Large intestine (tissue), 3 donors: ENCODE measurements at regions not wholly inside any gene's neighbourhood (a gene's known extent, or its start where the extent isn't known, plus 50 kb on each side); places are given as distances from the start of the nearest gene placed in this dataset.

Experiments used
- DNase-seq, 2 donors: peaks; one replicate each; pipeline versions ENCODE4 v3.0.0 to v3.0.0-alpha.2; 2013
- H3K27ac ChIP-seq: one replicate; pipeline ENCODE4 v1.5.1; 2013; ENCODE audit warnings: low read length
- H3K27me3 ChIP-seq: 2 replicates; pipeline ENCODE4 v1.6.1; 2013; ENCODE audit warnings: low read length; ENCODE audit not compliant: control insufficient read depth, insufficient read depth
- H3K36me3 ChIP-seq: 2 replicates; pipeline ENCODE4 v1.6.1; 2013; ENCODE audit warnings: low read length; ENCODE audit not compliant: control insufficient read depth, insufficient read depth
- H3K4me1 ChIP-seq: one replicate; pipeline ENCODE4 v1.6.1; 2013; ENCODE audit warnings: low read length; ENCODE audit not compliant: control insufficient read depth, insufficient read depth
- H3K4me3 ChIP-seq: one replicate; pipeline ENCODE4 v1.5.1; 2013; ENCODE audit warnings: low read length
- H3K9me3 ChIP-seq: one replicate; pipeline ENCODE4 v1.6.1; 2013; ENCODE audit warnings: mild to moderate bottlenecking, low read depth, low read length, moderate library complexity; ENCODE audit not compliant: control insufficient read depth
- WGBS: methylation state at CpG from one replicate; pipeline ENCODE4 v1.1.5; 2013; ENCODE audit warnings: low lambda C conversion rate; ENCODE audit not compliant: insufficient coverage; 5-methylcytosine and 5-hydroxymethylcytosine counted together

DNA sequence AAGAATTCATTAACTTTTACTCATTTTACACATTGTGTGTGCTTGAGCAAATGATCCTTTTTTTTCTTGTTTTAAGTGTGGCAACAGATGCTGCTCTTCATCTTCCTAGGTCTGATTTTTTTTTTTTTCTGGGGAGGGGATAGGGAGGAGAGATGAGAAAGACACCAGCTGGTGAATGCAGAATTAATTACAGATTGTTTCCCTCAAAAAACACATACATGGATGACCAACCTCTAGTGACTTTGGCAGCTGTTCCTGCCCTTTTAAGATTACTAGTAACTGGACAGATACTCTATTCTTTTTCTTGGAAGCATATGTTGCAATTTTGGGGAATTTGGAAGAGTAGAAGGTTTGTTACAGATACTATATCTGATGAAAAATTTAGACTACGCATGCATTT is 103.6 kb upstream of the MYO16 start:
- DNase-seq, result no peak
- H3K4me1 ChIP-seq, result no peaks in the 10 kb centered on the region
- no peak overlapping the region for H3K27ac ChIP-seq
- no peak overlapping the region for H3K4me3 ChIP-seq
- 94% methylated on average over 1 of the region's 1 CpG for WGBS
- H3K27me3 ChIP-seq, result no peaks in the 10 kb centered on the region
- no peaks in the 10 kb centered on the region for H3K9me3 ChIP-seq
- H3K36me3 ChIP-seq, result no peaks in the 10 kb centered on the region

DNA sequence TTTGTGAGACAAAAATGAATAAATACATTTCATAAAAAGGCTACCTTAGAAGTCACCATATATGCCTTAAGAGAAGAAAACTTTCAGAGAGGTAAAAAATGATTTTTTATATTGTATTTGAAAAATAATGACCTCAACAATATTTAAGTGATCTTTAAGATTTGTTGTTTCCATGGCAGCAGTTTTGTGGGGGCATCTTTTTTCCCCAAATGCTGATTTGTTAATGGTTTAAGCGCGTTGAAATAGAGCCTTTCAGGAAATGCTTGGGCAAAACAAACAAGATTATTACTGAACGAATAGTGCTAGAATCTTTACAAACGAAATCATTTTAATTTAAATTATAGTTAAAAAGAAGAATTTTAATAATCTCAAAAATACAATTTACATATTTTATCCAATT is 103.1 kb upstream of the MYO16 start:
- H3K27me3 ChIP-seq, result no peaks in the 10 kb centered on the region
- H3K9me3 ChIP-seq, result no peaks in the 10 kb centered on the region
- no peaks in the 10 kb centered on the region for H3K4me1 ChIP-seq
- H3K27ac ChIP-seq, result no peak overlapping the region
- no peak for DNase-seq
- 75% methylated on average over 2 of the region's 4 CpGs for WGBS
- no peaks in the 10 kb centered on the region for H3K36me3 ChIP-seq
- no peak overlapping the region for H3K4me3 ChIP-seq

DNA sequence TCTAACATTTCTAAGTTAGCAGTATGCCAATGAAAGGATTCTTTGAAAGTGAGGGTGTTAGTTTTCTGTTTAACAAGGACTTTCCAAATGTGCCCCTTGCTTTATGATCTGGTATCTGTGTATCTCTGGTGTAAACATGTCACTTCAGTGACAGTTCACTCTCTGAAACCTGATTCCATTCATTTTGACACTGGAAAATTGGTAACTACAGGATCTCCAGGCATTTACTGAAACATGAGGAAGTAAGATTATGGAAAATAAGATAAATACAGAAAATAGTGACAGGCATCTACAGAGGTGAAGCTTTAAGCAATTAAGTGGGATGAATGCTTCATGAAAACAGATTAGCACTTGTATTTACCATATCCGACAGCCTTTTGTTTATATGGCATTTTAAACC is 101.6 kb upstream of the MYO16 start:
- DNase-seq, result no peak
- no peak overlapping the region for H3K27ac ChIP-seq
- no peaks in the 10 kb centered on the region for H3K4me1 ChIP-seq
- no peaks in the 10 kb centered on the region for H3K9me3 ChIP-seq
- H3K36me3 ChIP-seq, result no peaks in the 10 kb centered on the region
- no CpG with 5 or more reads among the region's 1 CpG for WGBS
- no peaks in the 10 kb centered on the region for H3K27me3 ChIP-seq
- no peak overlapping the region for H3K4me3 ChIP-seq

DNA sequence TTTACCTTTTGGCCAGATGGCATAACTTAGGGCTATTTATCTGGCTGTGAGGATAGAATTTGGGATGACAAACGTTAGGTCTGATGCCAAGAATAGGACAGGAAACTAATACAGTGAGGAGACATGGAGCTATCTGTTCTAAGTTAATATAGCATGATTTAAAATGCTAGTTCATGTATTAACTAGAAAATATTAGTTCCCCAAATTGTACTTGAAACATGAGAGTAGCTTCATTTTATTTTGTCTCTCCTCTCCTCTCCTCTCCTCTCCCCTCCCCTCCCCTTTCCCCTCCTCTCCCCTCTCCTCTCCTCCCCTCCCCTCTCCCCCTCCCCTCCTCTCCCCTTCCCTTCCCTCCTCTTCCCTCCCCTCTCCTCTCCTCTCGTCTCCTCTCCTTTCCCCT is 101.1 kb upstream of the MYO16 start:
- no CpG with 5 or more reads among the region's 2 CpGs for WGBS
- Histone ChIP-seq H3K36me3 (no peaks in the 10 kb centered on the region), H3K9me3 (no peaks in the 10 kb centered on the region), H3K4me1 (no peaks in the 10 kb centered on the region), H3K27me3 (no peaks in the 10 kb centered on the region), H3K4me3 (no peak overlapping the region), H3K27ac (no peak overlapping the region)
- DNase-seq, result no peak

DNA sequence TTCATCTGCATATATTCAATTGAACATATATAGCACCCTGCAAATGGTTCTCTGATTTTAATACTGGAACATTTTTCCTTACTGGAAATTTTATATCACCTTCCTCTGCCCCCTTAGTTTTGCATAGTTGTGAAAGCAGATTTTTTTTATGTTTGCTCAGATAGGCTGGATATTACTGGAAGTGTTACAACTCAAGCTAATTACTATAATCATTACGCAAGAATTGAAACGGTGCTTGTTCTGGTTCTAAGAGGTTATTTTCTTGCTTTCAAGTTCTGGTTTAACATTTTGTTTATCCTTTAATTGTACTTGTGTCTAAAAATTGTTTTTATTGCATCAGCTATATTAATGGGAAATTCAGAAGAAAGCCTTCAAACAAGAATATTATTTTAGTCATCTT is 95.6 kb upstream of the MYO16 start:
- no CpG with 5 or more reads among the region's 2 CpGs for WGBS
- Histone ChIP-seq H3K27ac (no peak overlapping the region), H3K9me3 (no peaks in the 10 kb centered on the region), H3K4me1 (no peaks in the 10 kb centered on the region), H3K4me3 (no peak overlapping the region), H3K36me3 (no peaks in the 10 kb centered on the region), H3K27me3 (no peaks in the 10 kb centered on the region)
- no peak for DNase-seq

DNA sequence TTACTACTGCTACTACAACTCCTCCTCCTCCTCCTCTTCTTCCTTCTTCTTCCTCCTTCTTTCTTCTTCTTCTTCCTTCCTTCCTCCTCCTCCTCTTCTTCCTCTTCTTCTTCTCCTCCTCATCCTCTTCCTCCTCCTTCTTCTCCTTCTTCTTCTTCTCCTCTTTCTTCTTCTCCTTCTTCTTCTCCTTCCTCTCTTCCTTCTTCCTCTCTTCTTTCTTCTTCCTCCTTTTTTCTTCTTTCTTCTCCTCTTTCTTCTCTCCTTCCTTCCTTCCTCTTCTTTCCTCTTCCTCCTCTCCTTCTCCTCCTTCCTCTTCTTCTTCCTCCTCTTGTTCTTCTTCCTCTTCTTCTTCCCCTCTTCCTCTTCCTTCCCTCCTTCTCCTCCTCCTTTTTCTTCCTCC is 94.7 kb upstream of the MYO16 start:
- no peak overlapping the region for H3K4me3 ChIP-seq
- no peaks in the 10 kb centered on the region for H3K4me1 ChIP-seq
- no peak overlapping the region for H3K27ac ChIP-seq
- no peaks in the 10 kb centered on the region for H3K36me3 ChIP-seq
- no peaks in the 10 kb centered on the region for H3K27me3 ChIP-seq
- H3K9me3 ChIP-seq, result no peaks in the 10 kb centered on the region
- DNase-seq, result no peak

DNA sequence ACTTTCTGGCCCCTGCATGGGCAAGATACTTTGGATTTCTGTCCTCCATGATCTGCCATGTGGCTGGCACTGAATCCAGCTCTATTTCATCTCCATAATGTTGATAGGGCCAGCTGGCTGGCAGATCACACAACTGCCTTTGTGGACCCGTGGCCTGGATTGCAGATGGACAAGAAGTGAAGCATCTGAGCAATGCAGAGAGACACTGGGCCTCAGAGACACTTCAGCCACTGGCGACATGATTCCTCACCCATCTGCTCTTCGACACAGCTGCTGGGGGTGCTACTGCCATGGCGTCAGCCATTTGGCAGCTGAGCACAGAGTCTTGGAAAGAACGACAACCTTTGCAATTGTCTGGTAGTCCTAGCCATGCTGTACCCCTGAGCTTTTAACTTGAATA is 79.5 kb upstream of the MYO16 start:
- no peak for DNase-seq
- WGBS, result no CpG with 5 or more reads among the region's 5 CpGs
- Histone ChIP-seq H3K9me3 (peaks cover 5% of the 10 kb centered on the region), H3K27ac (no peak overlapping the region), H3K4me1 (no peaks in the 10 kb centered on the region), H3K36me3 (no peaks in the 10 kb centered on the region), H3K27me3 (no peaks in the 10 kb centered on the region), H3K4me3 (no peak overlapping the region)

DNA sequence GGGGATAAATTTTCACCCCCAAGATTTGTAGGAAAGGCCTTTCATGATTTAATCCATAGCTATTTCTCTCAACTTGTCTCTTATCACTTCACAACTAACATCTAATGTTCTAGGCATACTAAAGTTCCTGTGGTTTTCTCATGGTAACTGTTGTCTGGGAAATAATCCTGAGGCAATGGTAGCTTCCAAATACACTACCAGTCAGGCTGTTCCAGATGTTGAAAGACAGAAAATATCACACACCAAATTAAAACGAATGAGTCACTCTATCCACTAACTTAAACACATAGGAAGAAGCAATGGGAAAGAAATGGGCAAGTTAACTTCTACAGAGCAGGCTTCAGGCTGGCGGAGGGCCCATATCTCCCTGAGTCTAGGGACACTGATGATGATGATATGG is 77.7 kb upstream of the MYO16 start:
- Histone ChIP-seq H3K36me3 (no peaks in the 10 kb centered on the region), H3K27me3 (no peaks in the 10 kb centered on the region), H3K4me1 (no peaks in the 10 kb centered on the region), H3K4me3 (no peak overlapping the region), H3K9me3 (peaks cover 5% of the 10 kb centered on the region), H3K27ac (no peak overlapping the region)
- DNase-seq, result no peak
- WGBS, result no CpG with 5 or more reads among the region's 2 CpGs

DNA sequence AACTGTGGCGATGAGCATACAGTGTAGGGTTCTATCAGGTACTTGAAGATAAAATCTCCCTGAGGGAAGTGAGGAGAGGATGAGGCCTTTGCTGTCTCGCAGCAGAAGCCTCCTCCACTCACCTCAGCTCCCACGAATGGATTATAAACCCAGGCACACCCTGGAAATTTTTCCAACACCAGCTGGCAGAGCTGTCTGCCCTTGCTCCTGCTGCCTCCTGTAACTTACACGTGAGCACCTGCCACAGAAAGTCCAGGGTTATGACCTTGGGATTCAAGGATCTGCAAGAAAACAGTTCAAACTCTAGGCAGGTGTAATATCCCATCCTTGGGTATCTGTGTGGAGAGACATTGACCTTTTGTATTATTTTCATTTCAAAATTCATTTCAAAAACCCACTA is 70.9 kb upstream of the MYO16 start:
- H3K4me3 ChIP-seq, result no peak overlapping the region
- H3K4me1 ChIP-seq, result no peaks in the 10 kb centered on the region
- DNase-seq, result no peak
- WGBS, result no CpG with 5 or more reads among the region's 4 CpGs
- H3K27me3 ChIP-seq, result no peaks in the 10 kb centered on the region
- no peaks in the 10 kb centered on the region for H3K36me3 ChIP-seq
- H3K27ac ChIP-seq, result no peak overlapping the region
- H3K9me3 ChIP-seq, result no peaks in the 10 kb centered on the region

DNA sequence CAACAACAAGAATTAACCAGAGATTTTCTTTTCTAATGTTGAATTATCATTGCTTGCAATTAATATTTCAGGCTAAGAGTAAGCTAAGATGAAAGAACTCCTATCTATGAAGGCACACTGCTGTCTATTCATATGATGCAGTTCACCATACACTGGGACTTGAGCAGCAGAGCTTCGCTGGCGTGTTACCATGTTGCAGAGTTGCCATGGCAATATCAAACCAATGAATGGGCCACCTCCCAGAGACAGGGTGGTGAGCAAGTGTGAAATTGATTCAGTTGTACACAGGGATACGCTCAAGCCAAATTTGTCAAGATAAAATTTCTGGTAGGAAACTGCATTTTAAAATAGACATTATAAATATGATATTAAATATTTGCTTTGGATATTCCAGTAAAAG is 69.3 kb upstream of the MYO16 start:
- no peak for DNase-seq
- Histone ChIP-seq H3K27ac (no peak overlapping the region), H3K27me3 (no peaks in the 10 kb centered on the region), H3K9me3 (no peaks in the 10 kb centered on the region), H3K4me1 (no peaks in the 10 kb centered on the region), H3K36me3 (no peaks in the 10 kb centered on the region), H3K4me3 (no peak overlapping the region)
- WGBS, result 83% methylated on average over 1 of the region's 3 CpGs

DNA sequence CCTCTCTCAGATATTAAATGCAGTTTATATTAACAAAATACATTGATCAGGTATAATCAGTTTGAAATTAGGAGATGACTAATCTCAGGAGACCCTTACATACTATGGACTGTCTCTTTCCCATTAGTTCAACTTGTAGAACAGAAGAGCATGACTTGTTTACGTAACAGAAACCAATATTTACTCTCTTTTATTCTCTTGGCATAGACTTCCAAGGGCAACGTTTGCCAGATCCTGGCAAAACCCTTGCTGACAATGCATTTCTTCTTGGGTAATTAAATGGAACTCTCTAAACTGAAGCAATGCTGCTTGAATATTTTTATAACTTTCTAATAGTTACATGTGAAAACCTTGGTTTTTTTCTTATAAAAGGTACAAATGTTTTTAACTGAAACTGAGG is 68.3 kb upstream of the MYO16 start:
- 80% methylated on average over 1 of the region's 2 CpGs for WGBS
- no peaks in the 10 kb centered on the region for H3K27me3 ChIP-seq
- no peak overlapping the region for H3K4me3 ChIP-seq
- H3K4me1 ChIP-seq, result no peaks in the 10 kb centered on the region
- no peaks in the 10 kb centered on the region for H3K36me3 ChIP-seq
- H3K27ac ChIP-seq, result no peak overlapping the region
- no peak for DNase-seq
- no peaks in the 10 kb centered on the region for H3K9me3 ChIP-seq
